ENCODE measurements at regions not wholly inside any gene's neighbourhood (a gene's known extent, or its start where the extent isn't known, plus 50 kb on each side); places are given as distances from the start of the nearest gene placed in this dataset.

- TF ChIP-seq EZH2 (IDR thresholded peaks at IDR 0.05; ENCODE audit: low read depth, unreplicated experiment) (no peak), CTCF (conservative IDR thresholded peaks at IDR 0.05; ENCODE audit: low read depth in 2 of 2) (no peak), ETS1 (IDR thresholded peaks at IDR 0.05) (no peak), POLR2AphosphoS5 (IDR thresholded peaks at IDR 0.05; ENCODE audit: low read depth) (no peak), CREB1 (CRISPR knock-in tag; IDR thresholded peaks at IDR 0.05; ENCODE audit: low read depth) (no peak)
Observed at GRCh38 chr1:90107990-90108389, 113.1 kb downstream of the ZNF326 start.

Measured in GM23338 (cell line).